Stimulated activated CD4-positive, alpha-beta T cell treated with anti-CD3 and anti-CD28 coated beads, TNF-alpha, amount 100 ng/mL, for 24 hours (primary cell): ENCODE measurements at regions not wholly inside any gene's neighbourhood (a gene's known extent, or its start where the extent isn't known, plus 50 kb on each side); places are given as distances from the start of the nearest gene placed in this dataset.

Experiments
- DNase-seq, 3 experiments: peaks; one replicate each; pipeline ENCODE4 v3.0.0-alpha.2; 2020; ENCODE audit warnings: low read depth in 3 of 3

- no peak for DNase-seq
These were observed 101.2 kb downstream of the ERMARD start for GRCh38 chr6:169852504-169853195.

- DNase-seq: no peak
These were observed 100.5 kb downstream of the ERMARD start for GRCh38 chr6:169851641-169852503.

GRCh38 chr6:169850746-169851145 lies 99.3 kb downstream of the ERMARD start:
- DNase-seq: no peak

GRCh38 chr6:169850154-169850553 lies 98.7 kb downstream of the ERMARD start:
- no peak for DNase-seq

- DNase-seq: no peak
These were observed 98.0 kb downstream of the ERMARD start for GRCh38 chr6:169849396-169849795.

GRCh38 chr6:169848946-169849345 lies 97.5 kb downstream of the ERMARD start:
- DNase-seq: no peak

- DNase-seq: no peak
These were observed 96.5 kb downstream of the ERMARD start for GRCh38 chr6:169847901-169848311.

- DNase-seq: no peak
These were observed 95.8 kb downstream of the ERMARD start for GRCh38 chr6:169847141-169847674.

GRCh38 chr6:169846286-169847056 lies 95.0 kb downstream of the ERMARD start:
- no peak for DNase-seq

- no peak for DNase-seq
These were observed 94.2 kb downstream of the ERMARD start for GRCh38 chr6:169845426-169846285.

GRCh38 chr6:169844946-169845345 lies 93.5 kb downstream of the ERMARD start:
- no peak for DNase-seq

GRCh38 chr6:169843991-169844390 lies 92.6 kb downstream of the ERMARD start:
- DNase-seq: no peak

- DNase-seq: no peak
These were observed 91.7 kb downstream of the ERMARD start for GRCh38 chr6:169843110-169843509.

- DNase-seq: no peak
These were observed 90.6 kb downstream of the ERMARD start for GRCh38 chr6:169841907-169842606.

- DNase-seq: no peak
These were observed 89.8 kb downstream of the ERMARD start for GRCh38 chr6:169841251-169841650.

- no peak for DNase-seq
These were observed 88.6 kb downstream of the ERMARD start for GRCh38 chr6:169839898-169840631.

GRCh38 chr6:169839493-169839892 lies 88.1 kb downstream of the ERMARD start:
- no peak for DNase-seq

GRCh38 chr6:169839029-169839481 lies 87.6 kb downstream of the ERMARD start:
- DNase-seq: no peak

- DNase-seq: no peak
These were observed 87.1 kb downstream of the ERMARD start for GRCh38 chr6:169838346-169839028.
